HG03565 (cell line): ENCODE measurements at regions not wholly inside any gene's neighbourhood (a gene's known extent, or its start where the extent isn't known, plus 50 kb on each side); places are given as distances from the start of the nearest gene placed in this dataset.
"Not testable (repeated sequence)": the region's sequence is repeated elsewhere in the genome, so short reads cannot be mapped to it uniquely, and the experiment has no call there.

Experiments used
- ATAC-seq: cut with Tn5 transposase; IDR thresholded peaks from one replicate; pipeline ENCODE4 v1.9.1; 2021; ENCODE audit warnings: mild to moderate bottlenecking, moderate library complexity; ENCODE audit not compliant: unreplicated experiment

- ATAC-seq: not testable (repeated sequence)
These were observed 77.1 kb upstream of the SLC7A14 start for GRCh38 chr3:170662986-170663385.

DNA sequence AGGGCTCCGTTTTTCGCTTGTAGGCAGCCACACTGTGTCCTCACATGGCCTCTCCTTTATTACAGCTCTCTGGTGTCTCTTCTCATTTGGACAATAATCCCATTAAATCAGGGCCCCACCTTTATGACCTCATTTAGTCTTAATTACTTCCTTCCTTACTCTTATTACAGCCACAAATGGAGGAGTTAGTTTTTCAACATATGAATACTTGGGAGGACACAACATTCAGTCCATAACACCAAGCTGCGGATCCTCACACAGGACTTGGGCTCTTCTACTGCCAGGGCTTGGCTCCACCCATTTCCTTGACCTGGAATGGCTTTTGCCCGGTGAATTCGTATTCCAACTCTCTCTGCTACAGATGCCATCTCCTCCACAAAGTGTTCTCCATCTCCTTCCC is 74.3 kb upstream of the SLC7A14 start:
- no peak for ATAC-seq

DNA sequence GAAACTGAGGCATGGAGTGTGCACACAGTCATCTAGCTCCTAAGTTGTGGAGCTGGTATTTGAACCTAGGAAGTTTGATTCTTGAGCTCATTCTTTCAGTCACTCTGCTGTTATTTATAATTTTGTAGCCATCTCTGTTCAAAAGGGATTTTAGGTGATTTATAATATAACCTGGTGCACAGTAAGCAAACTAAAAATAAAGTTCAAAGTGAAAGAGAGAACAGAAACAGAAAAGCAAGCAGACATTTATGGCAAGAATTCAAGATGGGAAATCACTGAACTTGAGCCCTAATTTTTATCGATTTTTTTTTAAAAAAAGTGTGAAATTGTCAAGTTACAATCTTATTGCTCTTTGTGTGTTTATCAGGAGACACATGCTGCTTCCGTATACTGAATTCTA is 71.4 kb upstream of the SLC7A14 start:
- ATAC-seq: no peak

GRCh38 chr3:170656284-170656683 is 70.4 kb upstream of the SLC7A14 start:
- no peak for ATAC-seq

DNA sequence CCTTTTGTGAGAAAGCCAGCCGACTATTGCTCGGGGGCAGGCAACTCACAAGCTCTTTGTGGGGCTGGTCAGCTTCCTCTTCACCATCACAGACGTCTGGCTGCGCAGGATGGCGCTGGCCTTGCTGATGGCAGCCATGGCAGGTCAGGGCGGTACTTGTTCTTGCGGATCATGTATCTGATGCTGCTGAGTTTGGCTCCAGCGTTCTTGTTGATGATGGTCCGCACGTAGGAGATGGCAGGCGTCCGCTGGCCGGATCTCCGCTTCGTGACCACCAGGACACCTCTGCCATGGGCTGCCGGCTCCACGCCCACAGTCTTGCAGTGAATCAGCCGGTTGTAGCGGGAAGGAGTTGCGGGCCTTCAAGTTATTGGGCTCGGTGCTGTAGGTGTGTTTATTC is 67.9 kb upstream of the SLC7A14 start:
- ATAC-seq: no peak

- ATAC-seq: no peak
These were observed 65.5 kb upstream of the SLC7A14 start for GRCh38 chr3:170651260-170651845.

- ATAC-seq: not testable (repeated sequence)
These were observed 64.7 kb upstream of the SLC7A14 start for GRCh38 chr3:170650557-170650956.

DNA sequence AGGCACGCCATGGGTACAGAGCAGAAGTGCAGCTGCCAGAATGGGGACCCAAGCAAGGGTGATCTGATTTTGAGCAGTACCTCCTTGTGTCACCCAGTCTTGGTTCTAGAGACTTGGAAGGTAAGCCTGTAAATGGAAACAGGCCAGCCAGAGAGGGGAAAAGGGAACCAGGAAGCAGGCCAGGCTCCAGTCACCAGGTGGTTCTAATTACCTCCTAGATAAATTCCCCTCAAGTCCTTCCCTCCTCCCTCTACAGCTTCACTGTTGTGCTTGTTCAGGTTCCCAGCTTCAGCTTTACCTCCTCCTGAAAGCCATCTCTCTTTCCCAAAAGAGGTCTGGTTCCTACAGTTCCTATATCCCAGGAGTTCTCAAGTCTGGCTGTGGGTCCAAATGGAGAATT is 58.8 kb upstream of the SLC7A14 start:
- no peak for ATAC-seq

- ATAC-seq: no peak
These were observed 58.0 kb upstream of the SLC7A14 start for GRCh38 chr3:170643831-170644230.

GRCh38 chr3:170642882-170643601 is 57.2 kb upstream of the SLC7A14 start:
- ATAC-seq: no peak

DNA sequence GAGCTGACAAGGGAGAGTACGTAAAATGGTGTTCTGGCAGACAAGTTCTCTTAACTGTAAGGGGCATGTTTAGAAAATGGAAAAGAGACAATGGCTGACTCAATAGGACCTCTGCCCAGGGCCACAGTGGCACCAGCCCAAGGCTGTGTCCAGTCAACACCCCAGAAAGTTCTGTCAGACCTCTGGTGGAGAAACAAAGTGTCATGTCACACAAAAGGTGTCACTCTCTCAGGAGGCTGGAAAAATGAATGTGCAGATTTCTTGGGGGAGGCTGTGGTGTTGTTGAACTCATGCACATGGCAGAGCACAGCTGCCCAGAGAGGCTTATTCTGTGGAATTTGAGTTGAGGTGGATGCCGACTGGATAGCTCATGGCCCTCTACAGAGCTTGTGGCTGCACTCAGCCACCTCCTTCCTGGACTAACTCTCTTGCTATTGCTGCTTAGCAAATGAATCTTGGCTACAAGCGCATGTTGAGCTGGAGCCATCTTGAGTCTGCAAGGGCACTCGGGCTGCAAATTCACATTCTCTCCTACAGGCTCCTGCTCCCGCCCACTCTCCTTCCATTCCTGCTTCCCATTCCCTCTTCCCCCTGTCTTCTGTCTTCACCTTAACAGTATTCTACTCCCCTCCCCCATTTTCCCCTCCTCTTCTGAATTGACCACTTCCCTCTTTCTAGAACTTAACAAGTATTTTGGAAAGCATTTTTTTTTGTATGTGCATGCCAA is 55.8 kb upstream of the SLC7A14 start:
- no peak for ATAC-seq

DNA sequence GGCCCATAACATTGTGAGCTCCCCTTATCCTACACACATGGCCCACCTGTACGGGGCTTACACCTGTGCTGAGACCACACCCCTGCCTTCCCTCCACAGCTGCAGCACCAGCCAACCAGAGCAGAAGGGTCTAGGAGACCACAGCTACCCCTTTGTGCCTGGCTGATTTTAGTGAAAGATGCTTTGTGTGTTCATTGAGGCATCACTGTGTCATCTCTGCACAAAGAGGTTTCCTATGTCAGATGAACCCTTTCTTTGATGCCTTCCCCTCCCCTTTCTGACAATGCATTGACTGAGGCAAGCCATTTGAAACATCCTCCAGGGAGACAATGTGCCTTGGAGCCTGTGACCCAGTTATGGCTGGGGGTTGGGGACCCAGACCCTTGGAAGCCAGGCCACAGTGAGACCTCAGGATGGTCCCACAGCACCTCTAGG is 54.9 kb upstream of the SLC7A14 start:
- ATAC-seq: no peak

- ATAC-seq: no peak
These were observed 53.1 kb upstream of the SLC7A14 start for GRCh38 chr3:170638988-170639387.

GRCh38 chr3:170637306-170637705 is 51.4 kb upstream of the SLC7A14 start:
- ATAC-seq: no peak

DNA sequence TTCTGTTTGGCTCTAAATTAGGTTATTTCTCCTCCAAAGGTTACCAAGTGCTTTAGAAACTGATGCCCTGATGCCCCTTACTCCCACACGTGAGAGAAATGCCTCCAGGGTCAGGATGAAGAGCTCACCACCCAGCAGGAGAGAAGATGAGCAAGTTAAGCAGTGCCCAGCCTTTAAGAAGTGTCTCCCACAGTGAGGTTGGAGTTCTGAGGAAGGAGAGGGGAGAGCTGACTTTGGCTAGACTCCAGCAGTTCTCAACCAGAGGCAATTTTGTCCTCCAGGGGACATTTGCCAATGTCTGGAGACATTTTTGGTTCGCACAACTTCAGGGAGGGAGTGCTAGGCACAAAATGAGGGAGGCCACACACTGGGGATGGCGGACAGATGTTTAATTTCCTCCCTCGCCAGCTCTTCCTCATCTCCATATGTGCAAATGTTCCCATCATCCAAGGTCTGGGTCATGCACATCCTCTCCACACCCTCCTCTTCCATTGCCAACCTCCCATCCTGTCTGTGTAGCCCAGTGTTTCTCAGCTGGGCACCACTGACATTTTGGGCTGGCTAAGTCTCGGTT is 50.6 kb upstream of the SLC7A14 start:
- no peak for ATAC-seq
